ENCODE measurements at regions not wholly inside any gene's neighbourhood (a gene's known extent, or its start where the extent isn't known, plus 50 kb on each side); places are given as distances from the start of the nearest gene placed in this dataset.

DNA sequence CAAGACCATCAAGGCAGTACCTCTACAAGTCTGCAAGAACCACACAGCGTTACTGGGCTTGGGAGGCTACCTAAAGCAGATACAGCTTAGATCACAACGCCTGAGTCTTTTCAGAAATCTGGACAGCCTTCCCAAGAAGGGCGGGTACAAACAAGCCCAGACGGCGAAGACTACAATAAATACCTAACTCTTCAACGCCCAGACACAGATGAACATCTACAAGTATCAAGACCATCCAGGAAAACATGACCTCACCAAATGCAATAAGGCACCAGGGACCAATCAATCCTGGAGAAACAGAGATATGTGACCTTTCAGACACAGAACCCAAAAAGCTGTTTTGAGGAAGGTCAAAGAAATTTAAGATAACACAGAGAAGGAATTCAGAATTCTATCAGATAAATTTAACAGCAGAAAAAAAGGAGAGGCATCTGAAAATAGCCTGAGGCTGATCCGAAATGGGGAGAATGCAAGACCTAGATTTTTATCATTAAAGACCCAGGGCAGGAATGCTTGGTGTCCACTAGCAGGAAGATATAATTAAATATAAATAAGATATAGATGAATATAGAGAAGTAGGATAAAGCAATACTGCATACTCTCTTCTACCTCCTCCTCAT is 131.7 kb upstream of the COL21A1 start:
- Histone ChIP-seq H3K27ac (ENCODE audit: low read depth in 2 of 2, low read length in 1 of 2) (no peak overlapping the region), H3K9me3 (ENCODE audit: control insufficient read depth in 2 of 2, insufficient read depth in 1 of 2, low read depth in 1 of 2, low read length in 1 of 2) (no peaks in the 10 kb centered on the region), H3K4me1 (ENCODE audit: control insufficient read depth in 2 of 2, insufficient read depth in 2 of 2, low read length in 1 of 2) (peaks cover 0 to 6% of the 10 kb centered on the region in 2 donors), H3K27me3 (ENCODE audit: control insufficient read depth in 1 of 2, insufficient read depth in 2 of 2, low read length in 2 of 2) (no peaks in the 10 kb centered on the region), H3K4me3 (ENCODE audit: low read depth in 1 of 2, low read length in 2 of 2) (no peak overlapping the region), H3K36me3 (ENCODE audit: control insufficient read depth in 2 of 2, insufficient read depth in 2 of 2, low read length in 1 of 2) (no peaks in the 10 kb centered on the region)
- WGBS, 2 donors, result 48 to 64% methylated on average over 7 of the region's 7 CpGs

DNA sequence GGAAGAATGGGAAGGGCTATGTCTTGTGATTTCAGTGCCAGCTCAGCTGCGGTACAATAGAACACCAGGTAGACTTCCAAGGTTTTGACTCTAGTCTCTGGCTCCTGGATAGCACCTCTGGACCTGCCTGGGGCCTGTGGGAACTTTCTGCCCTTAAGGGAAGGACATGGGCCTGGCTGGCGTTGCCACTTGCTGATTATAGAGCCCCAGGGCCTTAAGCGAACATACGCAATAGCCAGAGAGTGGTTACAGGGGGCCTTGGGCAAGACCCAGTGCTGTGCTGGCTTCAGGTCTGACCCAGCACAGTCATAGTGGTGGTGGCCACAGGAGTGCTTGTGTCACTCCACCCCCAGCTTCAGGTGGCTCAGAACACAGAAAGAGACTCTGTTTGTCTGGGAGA is 131.1 kb upstream of the COL21A1 start:
- H3K9me3 ChIP-seq (ENCODE audit: control insufficient read depth in 2 of 2, insufficient read depth in 1 of 2, low read depth in 1 of 2, low read length in 1 of 2), result no peaks in the 10 kb centered on the region
- H3K36me3 ChIP-seq (ENCODE audit: control insufficient read depth in 2 of 2, insufficient read depth in 2 of 2, low read length in 1 of 2), result no peaks in the 10 kb centered on the region
- 67 to 76% methylated on average over 4 of the region's 4 CpGs for WGBS, 2 donors
- H3K27ac ChIP-seq (ENCODE audit: low read depth in 2 of 2, low read length in 1 of 2), result no peak overlapping the region
- peaks cover 0 to 6% of the 10 kb centered on the region in 2 donors for H3K4me1 ChIP-seq (ENCODE audit: control insufficient read depth in 2 of 2, insufficient read depth in 2 of 2, low read length in 1 of 2)
- H3K27me3 ChIP-seq (ENCODE audit: control insufficient read depth in 1 of 2, insufficient read depth in 2 of 2, low read length in 2 of 2), result no peaks in the 10 kb centered on the region
- H3K4me3 ChIP-seq (ENCODE audit: low read depth in 1 of 2, low read length in 2 of 2), result no peak overlapping the region

DNA sequence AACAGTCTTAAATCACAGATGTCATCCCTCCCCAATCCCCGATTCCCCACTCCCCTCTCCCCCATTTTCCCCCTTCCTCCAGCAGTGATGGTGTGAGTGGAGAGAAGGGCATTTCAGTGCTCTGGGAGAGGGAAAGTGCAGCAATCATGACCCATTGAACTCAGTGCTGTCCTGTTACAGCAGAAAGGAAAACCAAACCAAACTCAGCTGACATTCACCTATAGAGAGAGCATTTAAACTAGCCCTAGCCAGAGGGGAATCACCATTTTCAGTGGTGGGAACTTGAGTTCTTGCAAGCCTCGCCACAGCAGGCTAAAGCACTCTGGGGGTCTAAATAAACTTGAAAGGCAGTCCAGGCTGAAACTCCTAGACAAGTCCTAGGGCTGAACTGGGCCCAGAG is 129.9 kb upstream of the COL21A1 start:
- 91% methylated on average over 2 of the region's 2 CpGs for WGBS, 2 donors
- peaks cover 0 to 6% of the 10 kb centered on the region in 2 donors for H3K4me1 ChIP-seq (ENCODE audit: control insufficient read depth in 2 of 2, insufficient read depth in 2 of 2, low read length in 1 of 2)
- H3K9me3 ChIP-seq (ENCODE audit: control insufficient read depth in 2 of 2, insufficient read depth in 1 of 2, low read depth in 1 of 2, low read length in 1 of 2), result no peaks in the 10 kb centered on the region
- no peaks in the 10 kb centered on the region for H3K27me3 ChIP-seq (ENCODE audit: control insufficient read depth in 1 of 2, insufficient read depth in 2 of 2, low read length in 2 of 2)
- H3K36me3 ChIP-seq (ENCODE audit: control insufficient read depth in 2 of 2, insufficient read depth in 2 of 2, low read length in 1 of 2), result no peaks in the 10 kb centered on the region
- no peak overlapping the region for H3K4me3 ChIP-seq (ENCODE audit: low read depth in 1 of 2, low read length in 2 of 2)
- H3K27ac ChIP-seq (ENCODE audit: low read depth in 2 of 2, low read length in 1 of 2), result no peak overlapping the region

DNA sequence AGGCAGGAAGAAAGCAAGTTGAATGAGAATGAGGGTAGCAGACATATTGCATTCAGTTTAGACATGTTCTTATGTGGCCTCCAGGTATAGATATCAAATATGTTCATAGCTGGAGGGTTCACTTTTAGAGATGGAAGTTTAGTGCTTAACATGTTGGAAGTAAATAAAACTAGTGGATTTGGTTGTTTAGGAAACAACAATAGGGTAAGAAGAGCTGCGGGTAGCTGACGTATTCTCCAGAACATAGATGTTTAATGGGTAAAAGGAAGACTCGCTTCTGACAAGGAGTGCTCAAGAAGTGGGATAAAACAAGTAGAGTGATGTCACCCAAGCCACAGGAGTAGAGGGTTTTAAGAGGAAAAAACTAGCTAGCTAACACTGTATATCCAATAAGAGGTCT is 128.4 kb upstream of the COL21A1 start:
- H3K4me1 ChIP-seq (ENCODE audit: control insufficient read depth in 2 of 2, insufficient read depth in 2 of 2, low read length in 1 of 2), result peaks cover 0 to 11% of the 10 kb centered on the region in 2 donors
- no peak overlapping the region for H3K4me3 ChIP-seq (ENCODE audit: low read depth in 1 of 2, low read length in 2 of 2)
- 95 to 98% methylated on average over 3 of the region's 3 CpGs for WGBS, 2 donors
- no peaks in the 10 kb centered on the region for H3K27me3 ChIP-seq (ENCODE audit: control insufficient read depth in 1 of 2, insufficient read depth in 2 of 2, low read length in 2 of 2)
- H3K27ac ChIP-seq (ENCODE audit: low read depth in 2 of 2, low read length in 1 of 2), result no peak overlapping the region
- H3K9me3 ChIP-seq (ENCODE audit: control insufficient read depth in 2 of 2, insufficient read depth in 1 of 2, low read depth in 1 of 2, low read length in 1 of 2), result no peaks in the 10 kb centered on the region
- no peaks in the 10 kb centered on the region for H3K36me3 ChIP-seq (ENCODE audit: control insufficient read depth in 2 of 2, insufficient read depth in 2 of 2, low read length in 1 of 2)

DNA sequence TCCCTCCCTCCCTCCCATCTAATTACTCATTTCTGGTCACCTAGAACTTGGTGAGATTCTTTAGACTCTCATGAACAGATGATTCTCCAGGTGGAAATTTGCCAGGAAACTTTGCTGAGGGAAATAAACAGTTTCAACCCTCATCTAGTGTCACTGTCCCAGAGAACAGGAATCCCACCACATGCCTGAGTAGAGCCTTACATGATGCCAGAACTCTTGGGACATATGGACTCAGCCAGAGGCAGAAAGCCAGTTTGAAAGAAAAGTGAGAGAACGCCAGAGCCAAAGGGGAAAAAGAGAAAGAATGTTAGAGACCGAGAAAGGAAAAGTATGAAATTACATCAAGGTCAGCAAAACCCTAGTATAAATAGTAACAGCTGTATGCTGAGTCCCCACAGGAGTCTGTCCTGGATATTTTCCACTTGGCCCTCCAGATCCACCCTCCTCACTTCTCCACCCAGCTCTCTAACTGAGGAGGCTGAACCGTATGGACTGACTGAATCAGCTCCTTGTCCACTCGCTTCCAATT is 127.5 kb upstream of the COL21A1 start:
- Histone ChIP-seq H3K36me3 (ENCODE audit: control insufficient read depth in 2 of 2, insufficient read depth in 2 of 2, low read length in 1 of 2) (no peaks in the 10 kb centered on the region), H3K27me3 (ENCODE audit: control insufficient read depth in 1 of 2, insufficient read depth in 2 of 2, low read length in 2 of 2) (no peaks in the 10 kb centered on the region), H3K9me3 (ENCODE audit: control insufficient read depth in 2 of 2, insufficient read depth in 1 of 2, low read depth in 1 of 2, low read length in 1 of 2) (no peaks in the 10 kb centered on the region), H3K4me3 (ENCODE audit: low read depth in 1 of 2, low read length in 2 of 2) (no peak overlapping the region), H3K4me1 (ENCODE audit: control insufficient read depth in 2 of 2, insufficient read depth in 2 of 2, low read length in 1 of 2) (peaks cover 0 to 11% of the 10 kb centered on the region in 2 donors), H3K27ac (ENCODE audit: low read depth in 2 of 2, low read length in 1 of 2) (peak overlapping the region; percentile 66 to 67)
- WGBS, 2 donors, result 70 to 77% methylated on average over 4 of the region's 4 CpGs

DNA sequence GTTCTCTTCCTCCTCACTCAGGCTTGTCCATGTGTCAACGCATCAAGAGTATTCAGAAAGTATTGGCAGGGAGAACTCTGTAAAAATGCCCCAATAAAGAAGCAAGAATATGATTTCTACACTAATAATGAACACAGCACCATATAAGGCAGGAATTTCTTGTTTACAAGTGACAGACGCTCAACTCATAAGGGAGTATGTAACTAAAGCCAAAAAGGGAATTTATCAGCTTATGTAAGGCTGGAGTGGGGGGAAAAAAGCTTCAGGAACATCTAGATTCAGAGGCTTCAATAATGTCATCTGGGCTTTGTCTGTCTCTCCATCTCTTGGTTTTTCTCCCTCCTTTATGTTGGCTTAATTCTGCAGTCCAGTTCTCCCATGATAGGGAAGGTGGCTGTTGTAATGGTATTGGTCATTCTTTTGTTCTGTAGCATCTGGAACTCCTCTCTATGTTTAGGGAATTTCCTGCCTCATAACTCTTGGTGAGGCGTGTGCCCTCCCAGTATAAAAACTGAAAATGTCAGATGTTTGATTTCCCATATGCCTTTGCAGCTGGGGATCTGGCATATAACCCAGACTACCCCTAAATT is 125.1 kb upstream of the COL21A1 start:
- no peaks in the 10 kb centered on the region for H3K9me3 ChIP-seq (ENCODE audit: control insufficient read depth in 2 of 2, insufficient read depth in 1 of 2, low read depth in 1 of 2, low read length in 1 of 2)
- peak overlapping the region; percentile 68 to 73 for H3K27ac ChIP-seq (ENCODE audit: low read depth in 2 of 2, low read length in 1 of 2)
- H3K4me3 ChIP-seq (ENCODE audit: low read depth in 1 of 2, low read length in 2 of 2), result no peak overlapping the region
- no peaks in the 10 kb centered on the region for H3K27me3 ChIP-seq (ENCODE audit: control insufficient read depth in 1 of 2, insufficient read depth in 2 of 2, low read length in 2 of 2)
- peaks cover 0 to 4% of the 10 kb centered on the region in 2 donors for H3K4me1 ChIP-seq (ENCODE audit: control insufficient read depth in 2 of 2, insufficient read depth in 2 of 2, low read length in 1 of 2)
- no peaks in the 10 kb centered on the region for H3K36me3 ChIP-seq (ENCODE audit: control insufficient read depth in 2 of 2, insufficient read depth in 2 of 2, low read length in 1 of 2)
- 61 to 62% methylated on average over 3 of the region's 3 CpGs for WGBS, 2 donors

DNA sequence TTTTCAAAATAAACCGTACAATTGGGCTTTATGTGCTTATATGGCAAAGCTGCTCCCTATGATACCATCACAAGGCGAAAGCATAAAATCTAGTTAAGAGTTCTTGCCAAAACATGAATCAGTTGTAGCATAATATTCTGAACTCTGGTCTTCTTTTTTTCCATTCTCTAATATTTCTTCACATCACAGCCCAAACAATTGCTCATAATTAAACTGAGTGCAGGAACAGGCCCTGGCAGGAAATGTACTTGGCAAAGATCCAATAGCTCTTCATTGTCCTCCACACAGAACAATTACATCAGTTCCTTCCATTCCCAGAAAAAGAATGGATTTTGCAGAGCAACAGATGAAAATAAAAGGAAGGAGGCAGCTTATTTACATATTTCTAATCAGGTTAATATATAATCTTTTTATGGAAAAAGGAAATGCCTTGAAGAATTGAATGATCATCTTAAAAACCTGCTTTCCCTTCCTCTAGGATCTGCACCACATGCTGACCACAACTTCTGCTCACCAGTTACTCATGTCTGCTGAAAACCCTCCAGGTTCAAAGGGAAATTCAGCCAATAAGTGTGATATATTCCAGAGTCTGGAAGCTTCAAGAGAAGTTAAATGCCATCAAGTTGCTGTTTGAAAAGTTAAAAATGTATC is 123.3 kb upstream of the COL21A1 start:
- Histone ChIP-seq H3K27ac (ENCODE audit: low read depth in 2 of 2, low read length in 1 of 2) (peak overlapping the region in 1 of 2 donors; percentile 76), H3K4me3 (ENCODE audit: low read depth in 1 of 2, low read length in 2 of 2) (no peak overlapping the region), H3K27me3 (ENCODE audit: control insufficient read depth in 1 of 2, insufficient read depth in 2 of 2, low read length in 2 of 2) (no peaks in the 10 kb centered on the region), H3K4me1 (ENCODE audit: control insufficient read depth in 2 of 2, insufficient read depth in 2 of 2, low read length in 1 of 2) (peaks cover 0 to 4% of the 10 kb centered on the region in 2 donors), H3K9me3 (ENCODE audit: control insufficient read depth in 2 of 2, insufficient read depth in 1 of 2, low read depth in 1 of 2, low read length in 1 of 2) (no peaks in the 10 kb centered on the region), H3K36me3 (ENCODE audit: control insufficient read depth in 2 of 2, insufficient read depth in 2 of 2, low read length in 1 of 2) (no peaks in the 10 kb centered on the region)
- 19 to 34% methylated on average over 2 of the region's 2 CpGs for WGBS, 2 donors

DNA sequence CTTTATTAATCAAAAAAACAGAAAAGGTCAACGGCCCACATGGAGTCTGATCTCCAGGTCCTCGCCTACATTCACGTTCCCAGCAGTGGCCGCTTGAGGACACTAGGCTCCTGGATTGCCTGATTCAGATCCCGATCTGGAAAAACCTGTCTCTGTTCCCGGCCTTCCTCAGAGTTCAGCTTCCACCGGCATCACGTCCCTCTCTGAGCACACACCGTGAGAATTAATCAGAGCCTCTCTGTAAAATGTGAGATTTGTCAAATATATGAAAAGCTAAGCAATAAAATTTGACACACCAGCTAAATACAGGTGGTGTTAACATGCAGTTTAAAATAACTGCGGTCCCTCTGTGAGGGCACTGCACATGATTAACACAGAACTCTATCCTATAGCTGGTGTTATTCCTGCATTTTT is 122.8 kb upstream of the COL21A1 start:
- peaks cover 0 to 4% of the 10 kb centered on the region in 2 donors for H3K4me1 ChIP-seq (ENCODE audit: control insufficient read depth in 2 of 2, insufficient read depth in 2 of 2, low read length in 1 of 2)
- H3K36me3 ChIP-seq (ENCODE audit: control insufficient read depth in 2 of 2, insufficient read depth in 2 of 2, low read length in 1 of 2), result no peaks in the 10 kb centered on the region
- no peak overlapping the region for H3K4me3 ChIP-seq (ENCODE audit: low read depth in 1 of 2, low read length in 2 of 2)
- WGBS, 2 donors, result 35 to 42% methylated on average over 10 of the region's 10 CpGs
- H3K9me3 ChIP-seq (ENCODE audit: control insufficient read depth in 2 of 2, insufficient read depth in 1 of 2, low read depth in 1 of 2, low read length in 1 of 2), result no peaks in the 10 kb centered on the region
- peak overlapping the region; percentile 29 to 76 for H3K27ac ChIP-seq (ENCODE audit: low read depth in 2 of 2, low read length in 1 of 2)
- H3K27me3 ChIP-seq (ENCODE audit: control insufficient read depth in 1 of 2, insufficient read depth in 2 of 2, low read length in 2 of 2), result no peaks in the 10 kb centered on the region

DNA sequence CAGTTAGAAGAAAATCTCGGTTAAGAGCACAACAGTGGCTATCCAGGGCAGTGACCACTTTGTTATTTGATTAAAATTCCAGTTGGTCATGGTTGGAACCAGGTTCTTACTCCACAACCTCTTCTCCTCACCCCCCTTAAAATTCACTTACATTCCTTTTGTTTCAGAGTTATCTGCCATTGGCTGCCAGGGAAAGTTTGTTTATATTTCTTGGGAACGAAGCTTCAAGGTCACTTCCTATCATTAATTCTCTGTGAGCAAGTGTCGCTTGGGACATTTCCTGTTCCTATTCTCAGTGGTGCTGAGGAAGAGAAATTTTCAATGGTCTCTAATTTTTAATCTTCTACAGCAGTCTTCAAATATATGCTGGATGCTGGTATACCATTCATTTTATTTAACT is 121.1 kb upstream of the COL21A1 start:
- WGBS, 2 donors, result 55 to 63% methylated on average over 3 of the region's 3 CpGs
- peaks cover 0 to 4% of the 10 kb centered on the region in 2 donors for H3K4me1 ChIP-seq (ENCODE audit: control insufficient read depth in 2 of 2, insufficient read depth in 2 of 2, low read length in 1 of 2)
- H3K36me3 ChIP-seq (ENCODE audit: control insufficient read depth in 2 of 2, insufficient read depth in 2 of 2, low read length in 1 of 2), result no peaks in the 10 kb centered on the region
- H3K9me3 ChIP-seq (ENCODE audit: control insufficient read depth in 2 of 2, insufficient read depth in 1 of 2, low read depth in 1 of 2, low read length in 1 of 2), result no peaks in the 10 kb centered on the region
- H3K27me3 ChIP-seq (ENCODE audit: control insufficient read depth in 1 of 2, insufficient read depth in 2 of 2, low read length in 2 of 2), result no peaks in the 10 kb centered on the region
- no peak overlapping the region for H3K27ac ChIP-seq (ENCODE audit: low read depth in 2 of 2, low read length in 1 of 2)
- H3K4me3 ChIP-seq (ENCODE audit: low read depth in 1 of 2, low read length in 2 of 2), result no peak overlapping the region

Measured in esophagus (tissue), 2 donors.